DMS53 treated with DMSO at 0.1 percent for 48 hours (cell line): ENCODE measurements at regions not wholly inside any gene's neighbourhood (a gene's known extent, or its start where the extent isn't known, plus 50 kb on each side); places are given as distances from the start of the nearest gene placed in this dataset.
"Not testable (repeated sequence)": the region's sequence is repeated elsewhere in the genome, so short reads cannot be mapped to it uniquely, and the experiment has no call there.

ENCODE experiments used
- DNase-seq: peaks from one replicate; lab custom pipeline; 2025; ENCODE audit not compliant: unreplicated experiment; lab: John Stamatoyannopoulos, UW

DNA sequence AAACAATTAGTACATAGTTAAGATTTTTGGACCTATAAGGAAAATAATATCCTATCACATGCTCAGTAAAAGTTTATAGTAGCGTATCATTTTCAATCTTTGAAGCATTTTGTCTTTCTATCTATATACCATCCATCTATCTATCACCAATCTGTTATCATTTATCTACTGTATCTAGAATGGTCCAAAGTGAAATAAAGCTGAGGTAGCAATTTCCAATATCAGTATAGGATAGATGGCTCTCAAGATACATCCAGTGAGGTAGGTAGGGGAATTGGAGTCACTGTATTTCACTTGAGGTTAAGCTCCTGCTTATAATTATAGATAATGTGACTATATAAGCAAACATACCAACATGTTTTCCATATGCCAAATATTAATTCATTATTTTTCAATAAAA is 889.1 kb upstream of the CTNND2 start:
- no peak for DNase-seq

DNA sequence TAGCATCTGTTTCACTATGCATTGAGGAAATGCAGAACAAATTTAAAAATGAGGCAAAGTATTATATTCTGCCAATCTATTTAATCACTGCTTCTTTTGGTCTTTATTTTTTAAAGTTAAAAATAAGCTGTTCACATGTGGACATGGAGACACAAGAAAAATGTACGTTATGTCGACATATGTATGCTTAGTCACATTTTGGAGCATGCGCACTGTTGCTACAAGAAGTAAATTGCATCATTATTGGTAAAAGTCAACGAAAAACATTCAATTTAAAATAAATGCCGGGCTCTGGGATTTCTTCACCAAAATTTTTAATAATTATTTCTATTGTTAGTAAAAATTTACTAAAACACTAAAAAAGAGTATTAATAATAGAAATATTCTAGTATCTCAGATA is 876.3 kb upstream of the CTNND2 start:
- DNase-seq: no peak

DNA sequence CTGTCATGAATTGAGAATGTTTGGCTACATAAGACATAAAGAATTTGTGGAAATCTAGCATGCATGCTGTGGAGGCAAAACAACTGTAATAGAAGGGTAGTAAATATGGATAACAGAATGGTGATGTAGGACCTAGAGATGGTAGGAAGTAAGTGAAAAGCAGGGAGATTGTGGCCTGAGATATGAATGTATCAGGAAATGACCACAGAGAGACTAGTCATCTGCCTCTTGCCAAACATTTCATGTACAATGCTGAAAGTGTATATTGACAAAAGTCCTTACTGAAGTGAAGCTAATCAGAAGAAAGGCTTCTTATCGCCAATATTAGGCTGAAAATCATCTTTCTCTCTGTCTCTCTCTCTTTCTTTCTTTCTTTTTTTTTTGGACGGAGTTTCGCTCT is 873.1 kb upstream of the CTNND2 start:
- DNase-seq: no peak

DNA sequence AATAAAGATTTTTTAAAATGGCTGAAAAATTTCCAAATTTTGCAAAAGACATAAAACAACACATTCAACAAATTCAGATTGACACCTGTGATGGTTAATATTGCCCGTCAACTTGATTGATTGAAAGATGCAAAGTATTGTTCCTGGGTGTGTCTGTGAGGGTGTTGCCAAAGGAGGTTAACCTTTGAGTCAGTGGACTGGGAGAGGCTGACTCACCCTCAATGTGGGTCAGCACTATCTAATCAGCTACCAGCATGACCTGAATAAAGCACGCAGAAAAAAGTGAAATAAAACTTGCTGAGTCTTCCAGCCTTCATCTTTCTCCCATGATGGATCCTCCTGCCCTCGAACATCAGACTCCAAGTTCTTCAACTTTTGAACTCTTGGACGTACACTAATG is 868.0 kb upstream of the CTNND2 start:
- DNase-seq: no peak

DNA sequence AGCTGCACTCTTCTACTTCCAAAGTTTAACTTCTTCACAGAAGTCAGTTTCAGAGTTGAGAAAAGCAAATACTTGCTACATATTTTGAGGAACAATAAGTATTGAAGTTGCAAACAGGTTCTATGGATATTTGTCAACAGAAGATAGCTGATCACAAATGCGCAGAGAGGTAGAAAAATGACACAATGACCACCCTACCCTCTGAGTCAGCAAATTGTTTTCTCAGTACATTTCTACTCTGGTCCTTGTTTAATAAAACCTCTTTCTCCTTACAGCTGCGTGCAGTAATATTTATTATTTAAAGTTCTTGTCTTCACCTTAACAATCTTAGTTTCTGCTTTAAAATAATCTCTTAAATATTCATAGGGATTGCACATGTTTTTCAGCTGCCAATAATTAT is 855.1 kb upstream of the CTNND2 start:
- no peak for DNase-seq

DNA sequence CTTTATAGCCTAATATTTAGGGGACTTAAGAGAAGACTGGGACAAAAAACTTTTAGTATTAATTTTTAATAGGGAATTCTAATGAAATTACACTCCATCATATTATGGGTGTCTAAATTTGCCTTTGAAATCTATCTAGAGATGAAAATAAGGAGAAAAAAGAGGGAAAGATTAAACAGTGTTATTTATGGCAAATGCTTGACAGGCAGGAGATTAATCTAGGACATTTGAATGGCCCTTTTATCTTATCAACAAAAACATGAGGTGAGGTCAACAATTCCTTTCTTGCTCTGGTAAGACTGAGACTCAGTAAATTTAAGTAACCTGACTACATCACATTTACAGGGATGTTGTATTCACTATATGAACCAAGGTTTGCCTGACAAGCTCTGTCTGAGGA is 852.8 kb upstream of the CTNND2 start:
- DNase-seq: no peak

DNA sequence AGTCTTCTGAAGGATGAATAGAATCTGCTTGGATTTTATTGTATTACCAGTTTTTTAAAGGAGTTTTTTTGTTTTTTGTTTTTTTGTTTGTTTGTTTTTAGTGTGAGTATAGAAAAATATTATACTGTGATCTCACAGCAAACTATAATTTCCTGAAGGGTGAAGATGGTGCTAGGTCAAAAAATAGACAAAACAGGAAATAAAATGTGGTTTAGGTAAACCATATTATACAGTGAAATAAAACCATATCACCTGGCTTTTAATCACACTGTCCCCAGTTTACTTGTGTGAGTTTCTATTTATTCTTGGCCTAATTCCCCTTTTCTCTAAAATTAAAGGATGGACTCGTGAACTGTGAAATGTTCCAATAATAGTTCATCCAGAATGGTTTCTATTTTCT is 841.3 kb upstream of the CTNND2 start:
- no peak for DNase-seq

DNA sequence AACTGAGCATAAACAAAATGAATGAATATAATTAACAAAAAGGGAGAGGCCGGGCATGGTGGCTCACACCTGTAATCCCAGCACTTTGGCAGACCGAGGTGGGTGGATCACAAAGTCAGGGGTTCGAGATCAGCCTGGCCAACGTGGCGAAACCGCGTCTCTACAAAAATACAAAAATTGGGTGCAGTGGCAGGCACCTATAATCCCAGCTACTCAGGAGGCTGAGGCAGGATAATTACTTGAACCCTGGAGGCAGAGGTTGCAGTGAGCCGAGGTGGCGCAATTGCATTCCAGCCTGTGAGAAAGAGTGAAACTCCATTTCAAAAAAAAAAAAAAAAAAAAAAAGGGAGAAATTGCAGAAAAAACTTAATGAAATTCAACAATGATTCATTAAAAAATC is 839.3 kb upstream of the CTNND2 start:
- no peak for DNase-seq

DNA sequence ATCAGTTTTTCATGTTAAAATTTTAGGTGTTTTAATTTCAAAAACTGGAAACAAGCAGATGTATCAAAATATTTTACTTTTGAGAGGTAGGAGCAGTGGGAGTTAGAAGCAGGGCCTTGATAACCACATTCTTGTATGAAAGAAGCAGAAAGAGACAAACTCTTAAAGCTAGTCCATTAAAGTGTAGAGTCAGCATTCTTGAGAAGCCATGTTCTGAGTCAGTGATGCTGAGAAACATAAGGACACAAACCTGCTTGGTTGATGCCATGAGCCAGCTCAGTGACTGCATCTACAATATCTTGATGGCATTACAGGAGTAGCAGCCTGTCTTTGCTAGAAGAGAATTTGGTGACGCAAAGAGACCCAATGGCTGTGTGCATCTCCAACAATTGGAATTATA is 826.1 kb upstream of the CTNND2 start:
- DNase-seq: no peak

DNA sequence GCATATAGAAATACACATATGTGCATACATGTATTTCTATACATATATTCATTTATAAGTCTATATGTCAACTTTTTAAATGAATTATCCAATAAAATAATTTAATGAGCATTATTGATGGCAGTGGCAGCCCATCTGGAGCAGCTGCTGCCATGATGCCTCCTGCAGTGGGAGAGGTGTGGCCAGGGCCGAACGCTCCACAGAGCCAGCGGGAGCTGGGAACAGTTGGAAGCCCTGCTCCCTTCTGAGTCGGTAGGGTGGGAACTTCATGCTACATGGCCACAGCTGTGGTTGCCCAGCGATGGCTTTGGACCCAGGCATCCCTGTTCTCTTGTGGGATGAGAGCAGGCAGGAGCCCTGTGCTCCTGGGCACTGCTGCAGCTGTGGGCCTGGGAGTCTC is 812.4 kb upstream of the CTNND2 start:
- DNase-seq: no peak

DNA sequence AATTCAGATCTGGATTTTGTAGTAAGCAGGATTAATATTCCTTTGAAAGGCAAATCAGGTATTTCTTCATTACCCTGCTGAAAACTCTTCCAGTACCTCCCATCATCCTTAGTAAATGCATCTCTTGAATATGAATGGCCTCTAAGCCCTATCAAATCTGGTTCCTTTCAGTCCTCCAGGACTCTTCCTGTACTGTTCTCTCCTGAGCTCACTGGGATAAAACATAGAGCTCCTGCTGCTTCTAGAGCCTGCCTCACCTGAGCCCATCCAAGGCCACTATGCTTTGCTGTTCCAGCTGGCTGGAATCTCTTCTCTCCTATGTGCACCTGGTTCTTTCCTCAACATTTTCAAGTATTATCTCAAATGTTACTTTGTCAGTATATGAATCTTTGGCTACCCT is 803.3 kb upstream of the CTNND2 start:
- DNase-seq: no peak

DNA sequence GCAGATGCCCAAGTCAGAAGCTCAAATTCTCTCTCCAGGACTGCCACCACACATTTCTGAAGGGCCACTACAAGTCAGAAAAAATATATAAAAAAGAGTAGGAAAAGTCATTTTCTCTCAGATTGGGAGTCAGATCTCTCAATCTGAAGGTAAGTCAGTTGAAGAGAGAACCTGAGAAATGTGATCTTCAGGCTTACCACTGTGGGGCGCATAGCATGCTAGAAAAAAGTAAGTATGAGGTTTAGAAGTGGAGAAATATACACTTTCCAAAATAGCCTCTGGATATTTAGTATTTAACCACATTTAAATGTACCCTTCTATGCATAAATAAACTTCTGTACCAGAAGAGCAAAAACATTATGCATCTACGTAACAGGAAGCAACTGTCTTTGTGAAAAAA is 800.7 kb upstream of the CTNND2 start:
- no peak for DNase-seq

DNA sequence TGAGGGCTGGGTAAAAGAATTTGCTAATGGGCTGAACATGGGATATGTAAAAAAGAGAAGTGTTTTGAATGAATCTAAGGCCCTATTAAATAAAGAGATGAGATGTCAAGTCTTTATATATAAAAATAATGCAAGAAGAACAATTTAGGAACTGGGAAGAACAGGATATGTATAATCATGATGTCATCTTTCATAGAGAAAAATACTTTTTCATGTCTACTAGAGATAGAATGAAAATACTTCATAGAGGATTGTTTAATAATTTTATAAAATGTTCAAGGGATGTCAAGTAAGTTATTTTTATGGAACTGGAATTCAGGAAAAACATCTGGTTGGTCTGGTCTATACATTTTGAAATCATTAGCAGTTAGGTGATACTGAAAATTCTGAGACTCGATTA is 799.0 kb upstream of the CTNND2 start:
- DNase-seq: no peak

DNA sequence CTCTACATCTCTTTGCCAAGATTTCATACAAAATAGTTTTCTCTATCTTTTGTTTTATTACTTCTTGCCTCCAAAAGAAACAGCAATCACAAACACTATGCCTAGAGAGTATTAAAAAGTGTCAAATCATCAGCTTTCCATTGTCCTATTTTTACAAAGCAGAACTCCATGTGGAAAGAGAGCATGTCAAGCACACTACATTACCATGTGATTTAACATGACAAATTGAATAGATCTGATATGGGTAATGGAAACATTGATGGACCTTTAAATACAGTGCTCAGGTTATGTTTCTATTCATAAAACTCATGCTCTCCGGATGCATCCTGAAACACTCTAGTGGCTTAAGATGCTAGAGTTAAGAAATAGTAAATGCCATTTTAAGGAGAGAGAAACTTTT is 791.4 kb upstream of the CTNND2 start:
- DNase-seq: no peak

DNA sequence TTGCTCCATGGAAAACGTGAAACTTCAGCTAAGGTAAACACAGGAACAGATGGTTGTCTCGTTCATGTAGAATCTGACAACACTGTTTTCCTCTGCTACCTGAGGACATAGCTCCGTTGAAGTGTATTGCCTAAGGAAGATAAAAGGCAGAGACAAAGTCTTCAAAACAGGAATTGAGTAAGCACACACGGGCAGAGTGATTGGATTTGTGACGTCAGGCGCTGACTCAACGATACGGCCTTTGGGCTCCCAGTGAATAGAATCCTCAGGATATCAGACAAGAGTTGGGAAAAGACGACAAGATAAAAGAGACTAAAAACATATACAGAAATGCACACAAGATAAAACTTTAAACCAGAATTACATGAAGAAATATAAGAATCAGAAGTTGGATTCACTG is 787.1 kb upstream of the CTNND2 start:
- peak; percentile 91 for DNase-seq

DNA sequence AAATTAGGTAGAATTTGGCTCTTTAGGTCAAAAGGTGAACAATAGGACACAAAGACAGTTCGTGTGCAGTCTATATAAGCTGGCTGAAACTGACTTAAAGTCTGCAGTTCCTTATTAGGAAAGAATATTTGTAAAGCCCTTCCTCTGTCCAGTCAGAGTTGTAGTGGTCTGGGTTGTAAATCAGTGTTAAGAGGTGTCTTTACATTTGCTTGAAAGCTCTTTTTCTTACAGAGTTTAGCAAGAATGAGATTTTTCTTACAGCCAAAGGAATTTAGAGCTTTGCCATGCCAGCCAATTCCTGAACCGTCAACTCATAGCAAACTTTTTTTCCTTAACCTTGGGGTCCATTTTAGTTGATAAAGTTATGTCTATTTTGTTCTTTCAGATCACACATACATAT is 786.1 kb upstream of the CTNND2 start:
- no peak for DNase-seq

DNA sequence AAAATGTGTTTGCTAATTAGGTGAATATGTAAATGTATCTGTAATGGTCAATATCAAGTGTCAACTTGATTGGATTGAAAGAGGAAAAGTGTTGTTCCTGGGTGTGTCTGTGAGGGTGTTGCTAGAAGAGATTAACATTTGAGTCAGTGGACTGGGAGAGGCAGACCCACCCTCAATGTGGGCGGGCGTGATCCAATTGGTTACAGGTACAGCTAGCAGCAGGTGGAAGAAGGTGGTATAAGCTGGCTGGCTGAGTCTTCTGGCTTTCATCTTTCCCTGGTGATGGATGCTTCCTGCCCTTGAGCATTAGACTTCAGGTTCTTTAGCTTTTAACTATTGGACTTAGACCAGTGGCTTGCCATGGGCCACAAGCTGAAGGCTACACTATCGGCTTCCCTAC is 779.0 kb upstream of the CTNND2 start:
- DNase-seq: no peak

DNA sequence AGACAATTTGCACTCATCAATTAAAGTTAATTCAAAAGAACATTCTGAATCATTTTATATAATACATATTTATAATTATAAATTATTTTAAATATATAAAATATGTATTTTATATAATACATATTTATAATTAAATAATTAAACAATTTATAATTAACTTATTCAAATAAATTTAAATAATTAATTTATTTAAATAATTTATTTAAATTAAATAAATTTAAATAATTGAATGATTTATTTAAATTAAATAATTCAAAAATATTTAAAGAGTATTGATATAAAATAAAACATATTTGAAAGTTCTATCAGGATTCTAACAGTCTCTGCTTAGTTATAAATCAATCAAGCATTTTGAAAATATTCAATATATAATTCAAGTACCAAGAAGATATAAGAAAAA is 775.5 kb upstream of the CTNND2 start:
- no peak for DNase-seq

DNA sequence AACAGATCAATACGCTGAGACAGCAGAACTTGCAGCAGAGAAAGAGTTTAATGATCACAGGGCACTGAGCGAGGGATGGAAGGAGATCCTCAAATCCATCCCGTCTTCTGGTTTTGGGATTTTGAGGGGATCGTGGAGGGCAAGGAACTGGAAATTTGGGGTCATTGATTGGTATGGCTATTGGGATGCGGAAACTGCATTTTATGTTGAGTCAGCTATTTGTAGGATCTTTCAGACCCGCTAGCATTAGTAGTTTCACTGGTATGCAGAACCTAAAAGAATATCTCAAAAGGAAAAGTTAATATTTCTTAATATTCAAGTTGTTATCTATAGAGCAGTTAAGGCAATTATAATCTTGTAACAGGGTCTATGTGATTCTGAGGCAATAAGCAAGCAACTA is 771.7 kb upstream of the CTNND2 start:
- no peak for DNase-seq

DNA sequence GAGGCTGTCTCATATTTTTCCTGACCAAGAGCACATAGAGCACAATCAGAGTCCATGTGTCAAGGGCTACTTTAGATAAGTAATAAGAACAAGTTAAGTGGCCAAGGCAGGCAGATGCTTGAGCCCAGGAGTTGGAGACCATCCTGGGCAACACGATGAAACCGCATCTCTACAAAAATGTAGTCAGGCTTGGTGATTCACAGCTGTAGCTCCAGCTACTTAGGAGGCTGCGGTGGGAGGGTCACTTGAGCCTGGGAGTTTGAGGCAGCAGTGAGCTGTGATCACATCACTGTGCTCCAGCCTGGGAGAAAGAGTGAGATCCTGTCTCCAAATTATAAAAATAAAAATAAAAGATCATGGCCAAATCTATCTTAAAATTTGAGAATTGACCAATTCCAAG is 767.9 kb upstream of the CTNND2 start:
- no peak for DNase-seq

DNA sequence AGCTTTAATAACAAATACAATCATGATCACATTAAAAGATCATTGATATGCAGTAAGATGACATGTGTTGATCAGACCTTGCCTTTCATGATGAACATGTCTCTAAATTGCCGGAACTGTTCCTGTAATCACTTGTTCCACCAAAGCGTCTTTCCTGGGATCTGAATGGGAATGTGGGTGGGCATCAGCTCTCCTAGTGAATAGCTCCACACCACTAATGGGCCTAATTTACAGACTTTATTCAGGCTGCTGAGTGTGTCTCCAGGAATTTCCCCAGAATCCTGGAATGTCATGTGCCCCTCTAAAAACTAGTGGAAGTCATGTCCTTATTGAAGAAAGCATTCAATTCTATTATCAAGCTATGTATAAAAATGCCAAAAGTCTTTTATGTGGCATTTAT is 765.1 kb upstream of the CTNND2 start:
- DNase-seq: no peak

DNA sequence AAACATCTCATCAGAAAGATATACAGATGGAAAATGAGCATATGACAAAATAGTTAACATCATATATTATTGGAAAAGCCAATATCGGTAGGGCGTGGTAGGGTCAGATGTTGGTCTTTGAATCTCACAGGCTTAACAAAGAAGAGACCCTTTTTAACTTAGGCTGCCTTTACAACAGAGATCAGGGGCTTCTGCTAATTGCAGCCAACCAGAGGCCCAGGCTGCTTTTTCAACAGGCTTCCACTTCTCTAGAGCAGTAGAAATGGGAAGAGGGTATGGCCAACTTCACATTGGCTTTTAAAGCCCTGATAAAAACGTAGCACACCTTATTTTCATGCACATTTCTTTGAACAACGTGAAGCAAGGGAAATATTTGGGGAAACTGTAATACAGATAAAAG is 764.3 kb upstream of the CTNND2 start:
- no peak for DNase-seq

DNA sequence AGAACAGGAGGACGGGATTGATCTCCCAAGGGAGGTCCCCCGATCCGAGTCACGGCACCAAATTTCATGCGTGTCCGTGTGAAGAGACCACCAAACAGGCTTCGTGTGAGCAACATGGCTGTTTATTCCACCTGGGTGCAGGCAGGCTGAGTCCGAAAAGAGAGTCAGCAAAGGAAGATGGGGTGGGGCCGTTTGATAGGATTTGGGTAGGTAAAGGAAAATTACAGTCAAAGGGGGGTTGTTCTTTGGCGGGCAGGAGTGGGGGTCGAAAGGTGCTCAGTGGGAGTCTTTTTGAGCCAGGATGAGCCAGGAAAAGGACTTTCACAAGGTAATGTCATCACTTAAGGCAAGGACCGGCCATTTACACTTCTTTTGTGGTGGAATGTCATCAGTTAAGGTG is 763.6 kb upstream of the CTNND2 start:
- DNase-seq: not testable (repeated sequence)

DNA sequence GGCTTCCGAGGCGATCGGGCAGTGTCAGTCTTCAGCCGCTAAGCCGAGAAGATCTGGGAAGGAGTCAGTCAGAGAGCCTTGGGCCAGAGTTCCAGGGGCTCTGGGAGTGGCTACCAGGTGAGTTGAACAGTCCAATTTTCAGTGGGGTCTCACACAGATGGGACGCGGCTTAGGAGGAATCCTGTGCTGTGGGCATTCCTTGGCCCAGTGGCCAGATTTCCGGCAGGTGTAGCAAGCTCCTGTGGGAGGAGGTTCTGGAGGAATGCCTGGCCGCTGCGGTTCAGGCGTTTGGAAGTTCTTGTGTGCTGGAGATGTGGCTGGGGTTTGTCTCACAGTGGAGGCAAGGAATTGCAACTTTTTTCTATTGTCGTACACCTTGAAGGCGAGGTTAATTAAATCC is 761.5 kb upstream of the CTNND2 start:
- DNase-seq: not testable (repeated sequence)
